SIG-M5 treated with dmso at 0.1 percent for 504 hours (cell line): ENCODE measurements at regions not wholly inside any gene's neighbourhood (a gene's known extent, or its start where the extent isn't known, plus 50 kb on each side); places are given as distances from the start of the nearest gene placed in this dataset.

ENCODE experiments used
- DNase-seq: peaks from one replicate; lab custom pipeline; 2025; ENCODE audit not compliant: unreplicated experiment; lab: John Stamatoyannopoulos, UW

DNA sequence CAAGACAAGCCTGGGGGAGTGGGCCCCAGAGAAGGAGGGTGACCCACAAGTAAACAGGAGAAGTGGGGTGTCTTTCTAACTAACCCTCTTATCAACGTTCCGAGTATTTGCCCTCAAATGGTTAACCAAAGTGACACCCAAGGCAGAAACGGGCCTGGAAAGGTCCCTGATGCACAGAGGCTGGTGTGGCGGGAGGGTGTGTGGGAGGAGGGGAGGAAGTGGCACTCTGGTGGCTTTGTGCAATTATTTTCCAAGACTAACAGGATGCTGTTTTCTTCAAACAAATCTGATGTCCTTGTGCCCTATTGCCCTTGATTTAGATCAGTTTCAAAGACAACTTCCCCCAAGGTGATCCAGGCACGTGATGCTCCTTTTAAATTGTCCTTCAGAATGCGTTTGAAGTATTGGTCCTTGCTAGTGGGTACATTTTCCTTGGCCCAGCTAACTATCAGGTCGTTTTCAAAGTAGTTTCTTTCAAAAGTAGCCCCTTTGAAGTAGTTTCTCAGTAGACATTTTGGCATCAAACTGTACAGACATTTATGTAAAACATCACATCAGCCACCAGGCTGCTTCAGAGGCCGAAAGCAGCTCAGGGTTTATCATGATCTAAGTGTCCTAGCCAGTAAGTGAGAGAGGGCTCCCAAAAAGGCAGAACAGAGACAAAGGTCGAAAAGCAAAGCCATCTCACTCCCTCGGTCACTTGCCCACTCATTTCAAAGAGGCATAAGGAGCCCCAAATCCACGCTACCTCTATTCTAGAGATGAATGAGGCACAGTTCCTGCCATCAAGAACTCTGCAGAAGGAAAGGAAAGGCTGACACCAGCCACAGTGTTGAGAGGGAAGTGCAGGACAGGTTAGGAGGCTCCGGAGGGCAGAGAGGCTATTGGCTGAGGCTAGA lies 371.1 kb upstream of the ID2 start:
- DNase-seq = peak; percentile 34

- no peak for DNase-seq
Observed at GRCh38 chr2:8312221-8312620, 369.6 kb upstream of the ID2 start.

- peak; percentile 80 for DNase-seq
Observed at GRCh38 chr2:8312861-8313830, 368.7 kb upstream of the ID2 start.

GRCh38 chr2:8314063-8314462 lies 367.8 kb upstream of the ID2 start:
- DNase-seq = peak; percentile 78

- no peak for DNase-seq
Observed at GRCh38 chr2:8315531-8316165, 366.2 kb upstream of the ID2 start.

DNA sequence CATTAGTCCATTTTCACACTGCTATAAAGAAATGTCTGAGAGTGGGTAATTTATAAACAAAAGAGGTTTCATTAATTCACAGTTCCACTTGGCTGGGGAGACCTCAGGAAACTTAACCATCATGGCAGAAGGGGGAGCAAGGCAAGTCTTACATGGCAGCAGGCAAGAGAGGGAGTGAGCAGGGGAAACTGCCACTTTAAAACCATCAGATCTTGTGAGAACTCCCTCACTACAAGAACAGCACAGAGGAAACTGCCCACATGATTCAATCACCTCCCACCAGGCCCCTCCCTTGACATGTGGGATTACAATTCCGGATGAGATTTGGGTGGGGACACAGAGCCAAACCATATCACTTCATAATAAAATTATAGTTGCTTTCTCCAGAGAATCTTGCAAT lies 365.5 kb upstream of the ID2 start:
- DNase-seq = no peak

- no peak for DNase-seq
Observed at GRCh38 chr2:8317418-8317817, 364.4 kb upstream of the ID2 start.

- no peak for DNase-seq
Observed at GRCh38 chr2:8319219-8319618, 362.6 kb upstream of the ID2 start.

DNA sequence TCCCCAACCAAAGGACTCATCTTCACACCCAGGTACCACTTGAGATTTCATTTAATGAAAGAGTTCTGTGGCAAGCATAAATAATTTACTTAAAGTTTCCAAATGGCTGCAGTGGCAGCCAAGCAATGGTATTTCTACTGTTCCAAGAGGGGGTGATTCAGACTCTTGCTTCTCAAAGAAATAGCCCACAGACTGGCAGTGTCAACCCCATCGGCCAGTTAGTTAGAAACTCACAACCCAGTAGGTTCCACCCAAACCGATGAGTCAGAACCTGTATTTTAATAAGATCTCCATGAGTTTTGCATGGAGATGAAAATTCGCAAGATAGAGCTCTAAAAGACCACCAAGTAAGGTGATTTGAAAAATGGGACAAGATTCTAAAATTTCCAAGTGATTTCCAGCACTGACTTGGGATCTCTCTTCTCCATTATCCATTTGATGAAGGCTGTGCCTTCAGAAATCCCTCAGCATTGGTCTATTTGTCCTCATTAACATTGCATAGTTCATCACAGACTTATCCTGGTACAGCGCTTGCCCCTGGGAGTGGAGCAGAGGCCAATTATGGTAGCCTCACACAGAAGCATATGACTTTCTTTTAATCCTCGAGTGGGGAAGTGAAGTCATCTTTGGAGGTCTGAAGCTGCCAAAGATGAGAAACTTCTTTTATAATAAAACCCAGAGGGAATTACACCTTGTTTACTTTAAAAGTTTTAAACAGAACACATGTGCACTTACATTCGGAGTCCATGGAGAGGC lies 361.4 kb upstream of the ID2 start:
- DNase-seq = no peak

- DNase-seq = no peak
Observed at GRCh38 chr2:8322634-8323033, 359.2 kb upstream of the ID2 start.

DNA sequence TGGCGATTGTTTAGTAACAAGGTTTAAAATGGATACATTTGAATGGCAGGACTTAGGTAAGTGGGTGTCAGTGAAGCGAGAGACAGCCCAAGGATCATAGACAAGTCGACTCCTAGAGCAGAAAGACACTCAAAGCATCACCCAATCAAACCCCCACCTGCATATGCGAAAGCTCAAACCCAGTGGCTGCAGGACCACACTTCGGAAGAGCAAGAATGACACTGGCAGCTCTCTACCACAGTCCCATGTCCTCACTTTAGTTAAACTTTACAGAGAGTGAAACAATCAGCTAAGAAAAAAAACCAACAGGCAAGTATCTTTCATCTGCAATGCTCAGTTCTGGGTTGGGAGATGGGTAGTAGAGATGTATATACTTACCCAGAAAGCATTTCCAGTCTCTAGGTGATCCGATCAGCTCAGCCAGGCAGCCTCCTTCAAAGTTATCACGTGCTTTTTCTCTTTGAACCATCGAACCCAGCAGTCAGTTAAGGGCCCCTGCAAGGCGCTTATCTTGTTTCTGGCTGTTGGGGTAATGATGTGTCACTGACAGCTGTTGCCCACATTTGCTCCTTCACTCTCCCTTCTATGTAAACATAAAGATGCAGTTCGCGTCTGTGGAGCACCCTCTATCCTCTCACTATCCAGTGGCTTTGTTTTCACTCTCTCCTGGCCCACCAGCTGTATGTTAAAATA lies 357.5 kb upstream of the ID2 start:
- no peak for DNase-seq

DNA sequence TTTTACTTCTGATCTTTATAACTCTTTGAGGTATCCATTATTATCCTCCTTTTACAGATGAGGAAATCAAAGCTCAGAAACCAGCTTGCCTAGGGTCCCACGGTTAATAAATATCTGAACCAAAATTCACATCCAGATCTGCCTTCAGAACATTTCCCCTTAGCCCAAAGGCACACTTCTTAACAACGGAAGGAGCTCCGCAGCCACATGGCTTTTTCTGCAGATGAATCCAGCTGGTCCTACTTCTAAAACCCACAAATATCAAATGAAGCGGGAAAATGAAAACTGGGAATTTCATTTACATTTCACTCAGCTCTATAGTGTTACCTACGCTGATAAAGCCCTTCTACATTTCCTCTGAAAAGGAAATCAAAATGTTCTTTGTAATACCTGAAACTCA lies 357.0 kb upstream of the ID2 start:
- DNase-seq = no peak

GRCh38 chr2:8327371-8328100 lies 354.3 kb upstream of the ID2 start:
- DNase-seq = no peak

GRCh38 chr2:8328217-8328616 lies 353.6 kb upstream of the ID2 start:
- no peak for DNase-seq

- no peak for DNase-seq
Observed at GRCh38 chr2:8329660-8330622, 351.9 kb upstream of the ID2 start.

DNA sequence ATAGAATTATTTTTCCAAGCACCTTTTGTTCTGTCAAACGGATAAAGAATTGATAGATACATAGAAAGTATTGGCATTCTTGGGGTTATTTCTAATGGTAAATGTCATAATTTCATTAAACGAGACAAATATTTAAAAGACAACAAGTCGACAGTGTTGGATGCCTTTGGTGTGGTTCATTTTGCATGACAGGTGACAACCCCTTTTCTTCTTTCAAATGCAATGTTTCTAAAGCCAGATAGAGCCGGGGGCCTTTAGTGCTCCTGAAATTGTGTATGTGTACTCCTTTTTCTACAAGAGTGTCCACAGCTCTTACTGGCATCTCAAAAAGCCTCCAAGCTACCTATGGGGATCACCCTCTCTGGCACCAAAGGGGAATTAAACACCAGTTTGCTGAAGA lies 350.8 kb upstream of the ID2 start:
- no peak for DNase-seq

GRCh38 chr2:8332646-8333045 lies 349.2 kb upstream of the ID2 start:
- no peak for DNase-seq

DNA sequence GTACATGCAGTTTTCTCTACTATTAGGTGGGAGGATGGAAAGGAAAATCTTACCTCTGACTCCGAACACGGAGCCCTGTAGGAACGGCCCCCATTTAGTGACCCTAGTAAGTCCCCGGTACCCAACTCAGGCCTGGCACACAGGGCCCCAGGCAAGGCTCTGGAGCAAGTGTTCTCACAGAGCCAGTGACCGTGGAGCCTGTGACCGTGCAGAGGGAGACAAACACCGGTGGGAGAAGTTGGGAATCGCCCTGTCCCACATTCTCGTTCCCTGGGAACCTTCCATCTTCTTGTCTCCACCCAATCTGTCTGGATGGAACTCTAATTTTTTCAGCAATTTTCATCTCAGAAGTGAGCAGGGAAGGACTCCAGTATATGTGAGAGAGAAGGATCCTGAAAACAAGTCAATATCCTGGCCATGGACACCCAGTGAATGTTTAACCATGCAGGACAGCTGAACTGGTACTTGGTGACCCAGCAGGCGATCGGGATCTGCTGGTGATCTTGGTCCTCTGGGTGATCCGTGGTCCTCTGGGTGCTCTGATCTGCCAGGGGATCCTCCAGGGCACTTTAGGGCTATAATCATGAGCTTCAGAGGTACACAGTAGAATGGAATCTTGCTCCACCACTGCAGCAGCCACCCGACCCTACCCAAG lies 348.6 kb upstream of the ID2 start:
- no peak for DNase-seq
